ENCODE measurements at regions not wholly inside any gene's neighbourhood (a gene's known extent, or its start where the extent isn't known, plus 50 kb on each side); places are given as distances from the start of the nearest gene placed in this dataset.

- Histone ChIP-seq H3K36me3 (ENCODE audit: control insufficient read depth in 2 of 2, insufficient read depth in 2 of 2, low read length in 1 of 2) (no peaks in the 10 kb centered on the region), H3K27me3 (ENCODE audit: control insufficient read depth in 2 of 2, insufficient read depth in 1 of 2, low read length in 1 of 2) (no peaks in the 10 kb centered on the region), H3K4me1 (ENCODE audit: control insufficient read depth in 2 of 2, insufficient read depth in 2 of 2, low read length in 2 of 2) (no peaks in the 10 kb centered on the region), H3K9me3 (ENCODE audit: control insufficient read depth in 2 of 2, insufficient read depth in 1 of 2, low read length in 1 of 2) (no peaks in the 10 kb centered on the region), H3K4me3 (ENCODE audit: low read length in 2 of 2) (no peak overlapping the region), H3K27ac (ENCODE audit: low read depth in 1 of 2, low read length in 1 of 2) (no peak overlapping the region)
- DNase-seq (ENCODE audit: low read depth in 6 of 9, low spot score in 9 of 9): no peak
These were observed 375.1 kb downstream of the FAT4 start for GRCh38 chr4:125689805-125690204.

- Histone ChIP-seq H3K4me1 (ENCODE audit: control insufficient read depth in 2 of 2, insufficient read depth in 2 of 2, low read length in 2 of 2) (no peaks in the 10 kb centered on the region), H3K4me3 (ENCODE audit: low read length in 2 of 2) (no peak overlapping the region), H3K9me3 (ENCODE audit: control insufficient read depth in 2 of 2, insufficient read depth in 1 of 2, low read length in 1 of 2) (no peaks in the 10 kb centered on the region), H3K27me3 (ENCODE audit: control insufficient read depth in 2 of 2, insufficient read depth in 1 of 2, low read length in 1 of 2) (no peaks in the 10 kb centered on the region), H3K36me3 (ENCODE audit: control insufficient read depth in 2 of 2, insufficient read depth in 2 of 2, low read length in 1 of 2) (no peaks in the 10 kb centered on the region), H3K27ac (ENCODE audit: low read depth in 1 of 2, low read length in 1 of 2) (no peak overlapping the region)
- DNase-seq (ENCODE audit: low read depth in 6 of 9, low spot score in 9 of 9): no peak
These were observed 378.5 kb downstream of the FAT4 start for GRCh38 chr4:125693228-125693627.

- Histone ChIP-seq H3K36me3 (ENCODE audit: control insufficient read depth in 2 of 2, insufficient read depth in 2 of 2, low read length in 1 of 2) (no peaks in the 10 kb centered on the region), H3K4me3 (ENCODE audit: low read length in 2 of 2) (no peak overlapping the region), H3K27me3 (ENCODE audit: control insufficient read depth in 2 of 2, insufficient read depth in 1 of 2, low read length in 1 of 2) (no peaks in the 10 kb centered on the region), H3K4me1 (ENCODE audit: control insufficient read depth in 2 of 2, insufficient read depth in 2 of 2, low read length in 2 of 2) (no peaks in the 10 kb centered on the region), H3K9me3 (ENCODE audit: control insufficient read depth in 2 of 2, insufficient read depth in 1 of 2, low read length in 1 of 2) (no peaks in the 10 kb centered on the region), H3K27ac (ENCODE audit: low read depth in 1 of 2, low read length in 1 of 2) (no peak overlapping the region)
- DNase-seq (ENCODE audit: low read depth in 6 of 9, low spot score in 9 of 9): no peak
These were observed 387.7 kb downstream of the FAT4 start for GRCh38 chr4:125702406-125702805.

GRCh38 chr4:125703443-125703842 lies 388.7 kb downstream of the FAT4 start:
- no peak overlapping the region for H3K27ac ChIP-seq (ENCODE audit: low read depth in 1 of 2, low read length in 1 of 2)
- no peak overlapping the region for H3K4me3 ChIP-seq (ENCODE audit: low read length in 2 of 2)
- no peaks in the 10 kb centered on the region for H3K4me1 ChIP-seq (ENCODE audit: control insufficient read depth in 2 of 2, insufficient read depth in 2 of 2, low read length in 2 of 2)
- H3K9me3 ChIP-seq (ENCODE audit: control insufficient read depth in 2 of 2, insufficient read depth in 1 of 2, low read length in 1 of 2): no peaks in the 10 kb centered on the region
- no peak for DNase-seq (ENCODE audit: low read depth in 6 of 9, low spot score in 9 of 9)
- 75% methylated on average over 1 of the region's 1 CpG for WGBS
- no peaks in the 10 kb centered on the region for H3K27me3 ChIP-seq (ENCODE audit: control insufficient read depth in 2 of 2, insufficient read depth in 1 of 2, low read length in 1 of 2)
- no peaks in the 10 kb centered on the region for H3K36me3 ChIP-seq (ENCODE audit: control insufficient read depth in 2 of 2, insufficient read depth in 2 of 2, low read length in 1 of 2)

GRCh38 chr4:125704726-125705125 lies 390.0 kb downstream of the FAT4 start:
- no peaks in the 10 kb centered on the region for H3K4me1 ChIP-seq (ENCODE audit: control insufficient read depth in 2 of 2, insufficient read depth in 2 of 2, low read length in 2 of 2)
- H3K9me3 ChIP-seq (ENCODE audit: control insufficient read depth in 2 of 2, insufficient read depth in 1 of 2, low read length in 1 of 2): no peaks in the 10 kb centered on the region
- no peak overlapping the region for H3K4me3 ChIP-seq (ENCODE audit: low read length in 2 of 2)
- WGBS: 64% methylated on average over 3 of the region's 3 CpGs
- no peak overlapping the region for H3K27ac ChIP-seq (ENCODE audit: low read depth in 1 of 2, low read length in 1 of 2)
- no peaks in the 10 kb centered on the region for H3K27me3 ChIP-seq (ENCODE audit: control insufficient read depth in 2 of 2, insufficient read depth in 1 of 2, low read length in 1 of 2)
- H3K36me3 ChIP-seq (ENCODE audit: control insufficient read depth in 2 of 2, insufficient read depth in 2 of 2, low read length in 1 of 2): no peaks in the 10 kb centered on the region
- DNase-seq (ENCODE audit: low read depth in 6 of 9, low spot score in 9 of 9): no peak

- no peak for DNase-seq (ENCODE audit: low read depth in 6 of 9, low spot score in 9 of 9)
- Histone ChIP-seq H3K27me3 (ENCODE audit: control insufficient read depth in 2 of 2, insufficient read depth in 1 of 2, low read length in 1 of 2) (no peaks in the 10 kb centered on the region), H3K4me1 (ENCODE audit: control insufficient read depth in 2 of 2, insufficient read depth in 2 of 2, low read length in 2 of 2) (no peaks in the 10 kb centered on the region), H3K4me3 (ENCODE audit: low read length in 2 of 2) (no peak overlapping the region), H3K9me3 (ENCODE audit: control insufficient read depth in 2 of 2, insufficient read depth in 1 of 2, low read length in 1 of 2) (no peaks in the 10 kb centered on the region), H3K27ac (ENCODE audit: low read depth in 1 of 2, low read length in 1 of 2) (no peak overlapping the region), H3K36me3 (ENCODE audit: control insufficient read depth in 2 of 2, insufficient read depth in 2 of 2, low read length in 1 of 2) (no peaks in the 10 kb centered on the region)
- WGBS: 89% methylated on average over 1 of the region's 1 CpG
These were observed 390.9 kb downstream of the FAT4 start for GRCh38 chr4:125705681-125706080.

GRCh38 chr4:125707397-125707796 lies 392.6 kb downstream of the FAT4 start:
- no peaks in the 10 kb centered on the region for H3K27me3 ChIP-seq (ENCODE audit: control insufficient read depth in 2 of 2, insufficient read depth in 1 of 2, low read length in 1 of 2)
- no peak overlapping the region for H3K4me3 ChIP-seq (ENCODE audit: low read length in 2 of 2)
- WGBS: 98% methylated on average over 17 of the region's 17 CpGs
- no peaks in the 10 kb centered on the region for H3K9me3 ChIP-seq (ENCODE audit: control insufficient read depth in 2 of 2, insufficient read depth in 1 of 2, low read length in 1 of 2)
- H3K27ac ChIP-seq (ENCODE audit: low read depth in 1 of 2, low read length in 1 of 2): no peak overlapping the region
- no peaks in the 10 kb centered on the region for H3K36me3 ChIP-seq (ENCODE audit: control insufficient read depth in 2 of 2, insufficient read depth in 2 of 2, low read length in 1 of 2)
- H3K4me1 ChIP-seq (ENCODE audit: control insufficient read depth in 2 of 2, insufficient read depth in 2 of 2, low read length in 2 of 2): no peaks in the 10 kb centered on the region
- DNase-seq (ENCODE audit: low read depth in 6 of 9, low spot score in 9 of 9): no peak

GRCh38 chr4:125710766-125711165 lies 396.0 kb downstream of the FAT4 start:
- no peaks in the 10 kb centered on the region for H3K9me3 ChIP-seq (ENCODE audit: control insufficient read depth in 2 of 2, insufficient read depth in 1 of 2, low read length in 1 of 2)
- no peak for DNase-seq (ENCODE audit: low read depth in 6 of 9, low spot score in 9 of 9)
- H3K4me1 ChIP-seq (ENCODE audit: control insufficient read depth in 2 of 2, insufficient read depth in 2 of 2, low read length in 2 of 2): no peaks in the 10 kb centered on the region
- H3K27me3 ChIP-seq (ENCODE audit: control insufficient read depth in 2 of 2, insufficient read depth in 1 of 2, low read length in 1 of 2): no peaks in the 10 kb centered on the region
- no peak overlapping the region for H3K27ac ChIP-seq (ENCODE audit: low read depth in 1 of 2, low read length in 1 of 2)
- H3K4me3 ChIP-seq (ENCODE audit: low read length in 2 of 2): no peak overlapping the region
- H3K36me3 ChIP-seq (ENCODE audit: control insufficient read depth in 2 of 2, insufficient read depth in 2 of 2, low read length in 1 of 2): no peaks in the 10 kb centered on the region

GRCh38 chr4:125714049-125714448 lies 399.3 kb downstream of the FAT4 start:
- DNase-seq (ENCODE audit: low read depth in 6 of 9, low spot score in 9 of 9): no peak
- H3K27me3 ChIP-seq (ENCODE audit: control insufficient read depth in 2 of 2, insufficient read depth in 1 of 2, low read length in 1 of 2): no peaks in the 10 kb centered on the region

GRCh38 chr4:125714845-125715244 lies 400.1 kb downstream of the FAT4 start:
- DNase-seq (ENCODE audit: low read depth in 6 of 9, low spot score in 9 of 9): no peak
- H3K9me3 ChIP-seq (ENCODE audit: control insufficient read depth in 2 of 2, insufficient read depth in 1 of 2, low read length in 1 of 2): no peaks in the 10 kb centered on the region
- H3K27me3 ChIP-seq (ENCODE audit: control insufficient read depth in 2 of 2, insufficient read depth in 1 of 2, low read length in 1 of 2): no peaks in the 10 kb centered on the region
- H3K36me3 ChIP-seq (ENCODE audit: control insufficient read depth in 2 of 2, insufficient read depth in 2 of 2, low read length in 1 of 2): no peaks in the 10 kb centered on the region
- H3K27ac ChIP-seq (ENCODE audit: low read depth in 1 of 2, low read length in 1 of 2): no peak overlapping the region
- no peak overlapping the region for H3K4me3 ChIP-seq (ENCODE audit: low read length in 2 of 2)
- H3K4me1 ChIP-seq (ENCODE audit: control insufficient read depth in 2 of 2, insufficient read depth in 2 of 2, low read length in 2 of 2): no peaks in the 10 kb centered on the region

More at GRCh38 chr4:125714049-125714448, 399.3 kb downstream of the FAT4 start:
- H3K4me3 ChIP-seq (ENCODE audit: low read length in 2 of 2): no peak overlapping the region
- no peaks in the 10 kb centered on the region for H3K4me1 ChIP-seq (ENCODE audit: control insufficient read depth in 2 of 2, insufficient read depth in 2 of 2, low read length in 2 of 2)
- no peak overlapping the region for H3K27ac ChIP-seq (ENCODE audit: low read depth in 1 of 2, low read length in 1 of 2)
- H3K9me3 ChIP-seq (ENCODE audit: control insufficient read depth in 2 of 2, insufficient read depth in 1 of 2, low read length in 1 of 2): no peaks in the 10 kb centered on the region
- H3K36me3 ChIP-seq (ENCODE audit: control insufficient read depth in 2 of 2, insufficient read depth in 2 of 2, low read length in 1 of 2): no peaks in the 10 kb centered on the region
- WGBS: 92% methylated on average over 3 of the region's 3 CpGs
